ACC112 (cell line): ENCODE measurements at regions not wholly inside any gene's neighbourhood (a gene's known extent, or its start where the extent isn't known, plus 50 kb on each side); places are given as distances from the start of the nearest gene placed in this dataset.

Experiments
- H2AFZ ChIP-seq: fragments of 200-600 bp; sonication (generic); one replicate; pipeline ENCODE4 v1.6.0; 2017; ENCODE audit warnings: antibody characterized with exemption, low read length; ENCODE audit not compliant: unreplicated experiment
- H3K27ac ChIP-seq: fragments of 200-600 bp; sonication (generic); 2 replicates; pipeline ENCODE4 v1.5.1; 2014; ENCODE audit warnings: low read depth, mild to moderate bottlenecking, antibody characterized with exemption, low read length, moderate library complexity
- H3K27me3 ChIP-seq: fragments of 200-600 bp; sonication (generic); 2 replicates; pipeline ENCODE4 v1.6.1; 2014; ENCODE audit warnings: mild to moderate bottlenecking, antibody characterized with exemption, low read length, moderate library complexity, mixed read lengths; ENCODE audit not compliant: insufficient read depth
- H3K36me3 ChIP-seq: fragments of 200-600 bp; sonication (generic); 2 replicates; pipeline ENCODE4 v1.6.1; 2016; ENCODE audit warnings: mild to moderate bottlenecking, antibody characterized with exemption, low read length, moderate library complexity, mixed read lengths; ENCODE audit not compliant: insufficient read depth
- H3K4me1 ChIP-seq: fragments of 200-600 bp; sonication (generic); one replicate; pipeline ENCODE4 v1.6.1; 2016; ENCODE audit warnings: low read length, mixed read lengths; ENCODE audit not compliant: insufficient read depth, unreplicated experiment, control insufficient read depth
- H3K4me3 ChIP-seq: fragments of 200-600 bp; sonication (generic); 2 replicates; pipeline ENCODE4 v1.5.1; 2014; ENCODE audit warnings: mild to moderate bottlenecking, low read depth, low read length
- H3K79me2 ChIP-seq: fragments of 200-600 bp; sonication (generic); one replicate; pipeline ENCODE4 v1.6.0; 2016; ENCODE audit warnings: low read length; ENCODE audit not compliant: control insufficient read depth, unreplicated experiment, insufficient read depth

GRCh38 chr12:113571713-113572112 lies 100.0 kb upstream of the LHX5 start:
- Histone ChIP-seq H3K4me1 (no peaks in the 10 kb centered on the region), H3K36me3 (no peaks in the 10 kb centered on the region), H3K4me3 (no peak overlapping the region), H3K79me2 (no peaks in the 10 kb centered on the region), H2AFZ (no peak overlapping the region), H3K27me3 (peaks cover 84% of the 10 kb centered on the region), H3K27ac (no peak overlapping the region)

- no peak overlapping the region for H3K4me3 ChIP-seq
- peaks cover 83% of the 10 kb centered on the region for H3K27me3 ChIP-seq
- H3K36me3 ChIP-seq = no peaks in the 10 kb centered on the region
- no peak overlapping the region for H2AFZ ChIP-seq
- H3K79me2 ChIP-seq = no peaks in the 10 kb centered on the region
- no peaks in the 10 kb centered on the region for H3K4me1 ChIP-seq
- no peak overlapping the region for H3K27ac ChIP-seq
Observed at GRCh38 chr12:113569806-113570205, 98.1 kb upstream of the LHX5 start.

GRCh38 chr12:113568021-113568420 lies 96.3 kb upstream of the LHX5 start:
- H2AFZ ChIP-seq = no peak overlapping the region
- peaks cover 85% of the 10 kb centered on the region for H3K27me3 ChIP-seq
- no peak overlapping the region for H3K4me3 ChIP-seq
- H3K4me1 ChIP-seq = no peaks in the 10 kb centered on the region
- no peak overlapping the region for H3K27ac ChIP-seq
- H3K36me3 ChIP-seq = no peaks in the 10 kb centered on the region
- no peaks in the 10 kb centered on the region for H3K79me2 ChIP-seq

- Histone ChIP-seq H3K36me3 (no peaks in the 10 kb centered on the region), H3K4me1 (no peaks in the 10 kb centered on the region), H3K27ac (no peak overlapping the region), H3K4me3 (no peak overlapping the region), H3K79me2 (no peaks in the 10 kb centered on the region), H2AFZ (no peak overlapping the region), H3K27me3 (peaks cover 90% of the 10 kb centered on the region)
Observed at GRCh38 chr12:113565368-113565767, 93.7 kb upstream of the LHX5 start.

- no peaks in the 10 kb centered on the region for H3K4me1 ChIP-seq
- H3K79me2 ChIP-seq = no peaks in the 10 kb centered on the region
- no peak overlapping the region for H2AFZ ChIP-seq
- no peaks in the 10 kb centered on the region for H3K36me3 ChIP-seq
- H3K4me3 ChIP-seq = no peak overlapping the region
- no peak overlapping the region for H3K27ac ChIP-seq
- peaks cover 72% of the 10 kb centered on the region for H3K27me3 ChIP-seq
Observed at GRCh38 chr12:113561068-113561780, 89.6 kb upstream of the LHX5 start.

GRCh38 chr12:113559466-113559865 lies 87.8 kb upstream of the LHX5 start:
- H3K4me1 ChIP-seq = peaks cover 6% of the 10 kb centered on the region

GRCh38 chr12:113555226-113555625 lies 83.6 kb upstream of the LHX5 start:
- Histone ChIP-seq H3K36me3 (no peaks in the 10 kb centered on the region), H2AFZ (no peak overlapping the region), H3K27me3 (peaks cover 41% of the 10 kb centered on the region), H3K4me1 (peaks cover 6% of the 10 kb centered on the region), H3K79me2 (no peaks in the 10 kb centered on the region), H3K4me3 (no peak overlapping the region), H3K27ac (no peak overlapping the region)

More at GRCh38 chr12:113559466-113559865, 87.8 kb upstream of the LHX5 start:
- no peak overlapping the region for H3K27ac ChIP-seq
- H3K4me3 ChIP-seq = no peak overlapping the region
- no peak overlapping the region for H2AFZ ChIP-seq
- no peaks in the 10 kb centered on the region for H3K79me2 ChIP-seq
- H3K27me3 ChIP-seq = peaks cover 56% of the 10 kb centered on the region
- H3K36me3 ChIP-seq = no peaks in the 10 kb centered on the region

- peaks cover 6% of the 10 kb centered on the region for H3K4me1 ChIP-seq
- H3K79me2 ChIP-seq = no peaks in the 10 kb centered on the region
- peaks cover 52% of the 10 kb centered on the region for H3K27me3 ChIP-seq
- no peaks in the 10 kb centered on the region for H3K36me3 ChIP-seq
- no peak overlapping the region for H3K27ac ChIP-seq
- H3K4me3 ChIP-seq = no peak overlapping the region
- no peak overlapping the region for H2AFZ ChIP-seq
Observed at GRCh38 chr12:113552760-113553159, 81.1 kb upstream of the LHX5 start.

GRCh38 chr12:113551563-113551962 lies 79.9 kb upstream of the LHX5 start:
- no peaks in the 10 kb centered on the region for H3K79me2 ChIP-seq
- H3K27ac ChIP-seq = no peak overlapping the region
- H3K4me1 ChIP-seq = peaks cover 6% of the 10 kb centered on the region
- H3K27me3 ChIP-seq = peaks cover 57% of the 10 kb centered on the region
- no peak overlapping the region for H2AFZ ChIP-seq
- H3K36me3 ChIP-seq = no peaks in the 10 kb centered on the region
- no peak overlapping the region for H3K4me3 ChIP-seq

GRCh38 chr12:113548467-113548866 lies 76.8 kb upstream of the LHX5 start:
- Histone ChIP-seq H2AFZ (no peak overlapping the region), H3K4me3 (no peak overlapping the region), H3K27me3 (peaks cover 82% of the 10 kb centered on the region), H3K27ac (no peak overlapping the region), H3K79me2 (no peaks in the 10 kb centered on the region), H3K36me3 (no peaks in the 10 kb centered on the region), H3K4me1 (no peaks in the 10 kb centered on the region)
